ENCODE measurements at regions not wholly inside any gene's neighbourhood (a gene's known extent, or its start where the extent isn't known, plus 50 kb on each side); places are given as distances from the start of the nearest gene placed in this dataset.

GRCh38 chr21:43347461-43348169, 79.3 kb downstream of the SIK1 start:
- TF ChIP-seq POLR2A (IDR thresholded peaks at IDR 0.05) = no peak
- TF ChIP-seq EP300 (IDR thresholded peaks at IDR 0.05) = no peak
- no peak for TF ChIP-seq CTCF (IDR thresholded peaks at IDR 0.05)
